ENCODE measurements at regions not wholly inside any gene's neighbourhood (a gene's known extent, or its start where the extent isn't known, plus 50 kb on each side); places are given as distances from the start of the nearest gene placed in this dataset.

DNA sequence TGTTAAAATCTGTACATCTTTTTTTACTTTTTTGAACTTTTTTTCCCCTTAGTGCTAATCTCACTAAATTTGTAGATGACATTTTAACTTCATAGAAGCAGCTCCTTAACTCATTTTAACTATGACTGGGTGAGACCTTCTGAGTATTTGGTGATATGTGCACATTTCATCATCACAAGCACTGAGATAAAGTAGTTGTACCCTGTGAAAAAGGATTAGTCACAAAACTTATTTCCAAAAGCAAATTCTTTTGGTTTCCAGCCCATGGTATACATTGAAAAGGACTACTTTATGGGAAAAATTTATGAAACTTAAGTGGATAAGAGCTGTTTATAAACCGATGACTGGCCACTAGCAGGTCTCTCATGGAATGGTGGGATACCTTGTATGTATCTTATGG is 581.5 kb downstream of the PLCL1 start:
- TF ChIP-seq ZFX (IDR thresholded peaks at IDR 0.05; ENCODE audit: borderline replicate concordance): no peak
- TF ChIP-seq, protein P1, sequence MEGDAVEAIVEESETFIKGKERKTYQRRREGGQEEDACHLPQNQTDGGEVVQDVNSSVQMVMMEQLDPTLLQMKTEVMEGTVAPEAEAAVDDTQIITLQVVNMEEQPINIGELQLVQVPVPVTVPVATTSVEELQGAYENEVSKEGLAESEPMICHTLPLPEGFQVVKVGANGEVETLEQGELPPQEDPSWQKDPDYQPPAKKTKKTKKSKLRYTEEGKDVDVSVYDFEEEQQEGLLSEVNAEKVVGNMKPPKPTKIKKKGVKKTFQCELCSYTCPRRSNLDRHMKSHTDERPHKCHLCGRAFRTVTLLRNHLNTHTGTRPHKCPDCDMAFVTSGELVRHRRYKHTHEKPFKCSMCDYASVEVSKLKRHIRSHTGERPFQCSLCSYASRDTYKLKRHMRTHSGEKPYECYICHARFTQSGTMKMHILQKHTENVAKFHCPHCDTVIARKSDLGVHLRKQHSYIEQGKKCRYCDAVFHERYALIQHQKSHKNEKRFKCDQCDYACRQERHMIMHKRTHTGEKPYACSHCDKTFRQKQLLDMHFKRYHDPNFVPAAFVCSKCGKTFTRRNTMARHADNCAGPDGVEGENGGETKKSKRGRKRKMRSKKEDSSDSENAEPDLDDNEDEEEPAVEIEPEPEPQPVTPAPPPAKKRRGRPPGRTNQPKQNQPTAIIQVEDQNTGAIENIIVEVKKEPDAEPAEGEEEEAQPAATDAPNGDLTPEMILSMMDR (IDR thresholded peaks at IDR 0.05): no peak

Measured in 22Rv1 (cell line).